ENCODE measurements at regions not wholly inside any gene's neighbourhood (a gene's known extent, or its start where the extent isn't known, plus 50 kb on each side); places are given as distances from the start of the nearest gene placed in this dataset.

DNA sequence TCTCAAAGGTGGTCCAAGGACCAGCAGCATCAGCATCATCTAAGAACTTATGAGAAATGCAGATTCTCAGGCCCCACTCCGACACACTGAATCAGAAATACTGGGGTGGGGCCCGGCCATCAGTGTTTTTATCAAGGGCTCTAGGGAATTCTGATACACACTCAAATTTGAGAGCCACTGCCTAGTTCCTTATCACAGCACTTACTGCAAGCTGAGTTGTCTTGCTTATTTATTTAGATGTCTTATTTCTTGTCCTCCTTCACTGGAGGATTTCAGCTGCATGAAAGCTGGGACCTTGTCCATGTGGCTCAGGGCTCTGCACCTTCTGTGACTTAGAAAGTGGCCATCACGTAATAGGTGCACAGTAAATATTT, 139.4 kb upstream of the RREB1 start:
- TF ChIP-seq POLR2A (IDR thresholded peaks at IDR 0.05), result no peak
- TF ChIP-seq, protein P1, sequence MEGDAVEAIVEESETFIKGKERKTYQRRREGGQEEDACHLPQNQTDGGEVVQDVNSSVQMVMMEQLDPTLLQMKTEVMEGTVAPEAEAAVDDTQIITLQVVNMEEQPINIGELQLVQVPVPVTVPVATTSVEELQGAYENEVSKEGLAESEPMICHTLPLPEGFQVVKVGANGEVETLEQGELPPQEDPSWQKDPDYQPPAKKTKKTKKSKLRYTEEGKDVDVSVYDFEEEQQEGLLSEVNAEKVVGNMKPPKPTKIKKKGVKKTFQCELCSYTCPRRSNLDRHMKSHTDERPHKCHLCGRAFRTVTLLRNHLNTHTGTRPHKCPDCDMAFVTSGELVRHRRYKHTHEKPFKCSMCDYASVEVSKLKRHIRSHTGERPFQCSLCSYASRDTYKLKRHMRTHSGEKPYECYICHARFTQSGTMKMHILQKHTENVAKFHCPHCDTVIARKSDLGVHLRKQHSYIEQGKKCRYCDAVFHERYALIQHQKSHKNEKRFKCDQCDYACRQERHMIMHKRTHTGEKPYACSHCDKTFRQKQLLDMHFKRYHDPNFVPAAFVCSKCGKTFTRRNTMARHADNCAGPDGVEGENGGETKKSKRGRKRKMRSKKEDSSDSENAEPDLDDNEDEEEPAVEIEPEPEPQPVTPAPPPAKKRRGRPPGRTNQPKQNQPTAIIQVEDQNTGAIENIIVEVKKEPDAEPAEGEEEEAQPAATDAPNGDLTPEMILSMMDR (IDR thresholded peaks at IDR 0.05), result no peak
- no peak for TF ChIP-seq EP300 (IDR thresholded peaks at IDR 0.05)
- TF ChIP-seq POLR2AphosphoS5 (IDR thresholded peaks at IDR 0.05), result no peak
